ENCODE measurements at regions not wholly inside any gene's neighbourhood (a gene's known extent, or its start where the extent isn't known, plus 50 kb on each side); places are given as distances from the start of the nearest gene placed in this dataset.
A peak's percentile ranks its signal among the peaks of the same experiment; 100 is the strongest.

DNA sequence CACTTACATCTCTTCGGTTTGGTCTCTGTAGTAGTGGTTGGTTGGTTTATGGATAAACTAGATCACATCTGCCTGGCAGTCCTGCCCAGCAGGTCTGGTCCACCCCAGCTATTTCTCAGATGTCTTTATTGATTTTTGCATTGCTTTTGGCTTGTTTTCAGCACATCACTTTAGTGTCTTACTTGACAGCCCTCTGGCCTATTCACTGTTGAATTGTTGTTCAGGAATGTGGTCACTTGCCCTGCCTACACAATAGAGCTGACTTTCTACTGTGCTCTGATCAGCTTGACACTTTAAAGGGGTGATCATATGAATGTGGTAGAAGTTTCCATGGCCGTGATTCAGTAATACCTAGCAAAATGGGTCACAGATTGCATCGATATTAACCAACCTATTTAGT lies 719.2 kb upstream of the LRRN3 start:
- Histone ChIP-seq H3K36me3 (ENCODE audit: control insufficient read depth, insufficient read depth, low read length) (no peaks in the 10 kb centered on the region), H3K27me3 (ENCODE audit: control insufficient read depth, insufficient read depth, low read length) (no peaks in the 10 kb centered on the region), H3K4me3 (ENCODE audit: low read depth, low read length) (no peak overlapping the region)
- no peak for DNase-seq (ENCODE audit: low read depth)
- TF ChIP-seq, protein P1, sequence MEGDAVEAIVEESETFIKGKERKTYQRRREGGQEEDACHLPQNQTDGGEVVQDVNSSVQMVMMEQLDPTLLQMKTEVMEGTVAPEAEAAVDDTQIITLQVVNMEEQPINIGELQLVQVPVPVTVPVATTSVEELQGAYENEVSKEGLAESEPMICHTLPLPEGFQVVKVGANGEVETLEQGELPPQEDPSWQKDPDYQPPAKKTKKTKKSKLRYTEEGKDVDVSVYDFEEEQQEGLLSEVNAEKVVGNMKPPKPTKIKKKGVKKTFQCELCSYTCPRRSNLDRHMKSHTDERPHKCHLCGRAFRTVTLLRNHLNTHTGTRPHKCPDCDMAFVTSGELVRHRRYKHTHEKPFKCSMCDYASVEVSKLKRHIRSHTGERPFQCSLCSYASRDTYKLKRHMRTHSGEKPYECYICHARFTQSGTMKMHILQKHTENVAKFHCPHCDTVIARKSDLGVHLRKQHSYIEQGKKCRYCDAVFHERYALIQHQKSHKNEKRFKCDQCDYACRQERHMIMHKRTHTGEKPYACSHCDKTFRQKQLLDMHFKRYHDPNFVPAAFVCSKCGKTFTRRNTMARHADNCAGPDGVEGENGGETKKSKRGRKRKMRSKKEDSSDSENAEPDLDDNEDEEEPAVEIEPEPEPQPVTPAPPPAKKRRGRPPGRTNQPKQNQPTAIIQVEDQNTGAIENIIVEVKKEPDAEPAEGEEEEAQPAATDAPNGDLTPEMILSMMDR (IDR thresholded peaks at IDR 0.05; ENCODE audit: insufficient read depth, low read length, poor library complexity, severe bottlenecking): no peak

DNA sequence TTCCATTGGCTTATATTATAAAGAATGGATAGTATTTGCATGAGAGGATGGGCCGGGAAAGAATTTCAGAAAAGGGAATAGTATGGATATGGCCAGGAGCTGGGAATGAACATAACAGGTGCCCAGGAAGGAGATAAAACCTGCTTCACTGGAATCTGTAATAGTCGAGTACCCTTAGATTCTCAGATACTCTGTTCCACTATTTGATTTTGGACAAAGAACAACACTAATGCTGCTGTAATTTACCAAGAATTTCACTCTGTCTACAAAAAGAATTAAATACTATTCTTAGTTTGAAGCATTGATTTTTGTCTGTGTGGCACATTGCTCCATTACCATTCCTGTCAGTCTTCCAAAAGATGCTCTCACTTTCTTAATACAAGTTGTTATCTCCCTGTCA lies 718.2 kb upstream of the LRRN3 start:
- TF ChIP-seq, protein P1 (IDR thresholded peaks at IDR 0.05; ENCODE audit: insufficient read depth, low read length, poor library complexity, severe bottlenecking): no peak
- H3K27me3 ChIP-seq (ENCODE audit: control insufficient read depth, insufficient read depth, low read length): no peaks in the 10 kb centered on the region
- H3K4me3 ChIP-seq (ENCODE audit: low read depth, low read length): no peak overlapping the region
- DNase-seq (ENCODE audit: low read depth): no peak
- no peaks in the 10 kb centered on the region for H3K36me3 ChIP-seq (ENCODE audit: control insufficient read depth, insufficient read depth, low read length)

DNA sequence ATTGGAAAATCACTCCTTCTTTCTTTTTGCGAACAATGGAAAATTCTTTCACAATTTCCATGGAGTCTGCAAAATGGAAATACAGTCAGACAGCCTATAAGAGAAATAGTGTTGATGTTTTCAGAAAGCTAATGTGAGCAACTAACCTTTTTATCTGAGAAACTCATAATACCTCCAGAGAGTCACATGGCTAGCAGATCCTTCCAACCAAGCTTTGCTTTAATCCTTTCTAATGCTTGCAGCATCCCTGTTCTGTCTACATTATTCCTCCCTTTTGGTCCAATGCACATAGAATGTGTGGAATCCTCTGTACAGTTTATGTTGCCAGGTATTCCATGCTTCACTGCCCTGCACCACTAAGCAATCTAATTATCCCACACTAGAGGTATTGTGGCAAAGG lies 717.5 kb upstream of the LRRN3 start:
- Histone ChIP-seq H3K27me3 (ENCODE audit: control insufficient read depth, insufficient read depth, low read length) (no peaks in the 10 kb centered on the region), H3K4me3 (ENCODE audit: low read depth, low read length) (no peak overlapping the region), H3K36me3 (ENCODE audit: control insufficient read depth, insufficient read depth, low read length) (no peaks in the 10 kb centered on the region)
- DNase-seq (ENCODE audit: low read depth): peak; percentile 77
- TF ChIP-seq, protein P1 (IDR thresholded peaks at IDR 0.05; ENCODE audit: insufficient read depth, low read length, poor library complexity, severe bottlenecking): no peak

DNA sequence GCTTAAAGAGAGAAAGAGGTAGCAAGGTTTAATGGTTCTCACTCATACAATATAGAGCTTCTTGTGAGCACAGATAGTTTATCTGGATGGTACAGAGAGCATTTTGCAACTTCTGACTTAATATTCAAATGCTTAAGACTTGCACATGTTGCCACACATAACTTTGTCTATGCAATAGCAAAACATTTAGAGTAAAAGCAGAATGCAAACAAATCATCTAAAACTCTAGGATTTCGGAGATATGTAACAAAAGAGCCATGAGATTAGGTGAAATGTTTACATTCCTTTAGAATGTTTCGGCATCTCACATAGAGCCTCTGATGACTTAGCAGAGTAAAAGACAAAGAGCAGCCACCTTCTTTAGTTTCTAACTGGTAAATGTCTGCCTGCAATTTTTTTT lies 717.1 kb upstream of the LRRN3 start:
- TF ChIP-seq, protein P1 (IDR thresholded peaks at IDR 0.05; ENCODE audit: insufficient read depth, low read length, poor library complexity, severe bottlenecking): no peak
- DNase-seq (ENCODE audit: low read depth): no peak
- Histone ChIP-seq H3K27me3 (ENCODE audit: control insufficient read depth, insufficient read depth, low read length) (no peaks in the 10 kb centered on the region), H3K4me3 (ENCODE audit: low read depth, low read length) (no peak overlapping the region), H3K36me3 (ENCODE audit: control insufficient read depth, insufficient read depth, low read length) (no peaks in the 10 kb centered on the region)

DNA sequence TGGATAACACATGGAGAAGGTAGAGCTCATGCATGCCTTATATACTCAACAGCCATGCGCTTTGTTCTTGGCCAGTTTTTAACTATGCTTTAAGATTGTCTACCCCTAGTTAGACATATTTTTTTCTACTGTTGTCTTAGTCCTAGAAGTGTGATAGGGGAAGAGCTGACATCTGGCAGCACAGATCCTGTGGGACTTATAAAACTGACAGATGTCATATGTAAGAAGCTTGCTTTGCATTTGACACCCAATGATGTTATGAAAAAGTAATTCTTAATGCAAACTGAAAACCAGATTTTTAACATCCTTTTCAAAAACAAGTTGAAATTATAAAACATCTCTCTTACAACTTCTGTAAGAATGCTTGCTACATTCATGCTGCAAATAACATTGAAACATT lies 715.9 kb upstream of the LRRN3 start:
- TF ChIP-seq, protein P1 (IDR thresholded peaks at IDR 0.05; ENCODE audit: insufficient read depth, low read length, poor library complexity, severe bottlenecking): no peak
- no peaks in the 10 kb centered on the region for H3K36me3 ChIP-seq (ENCODE audit: control insufficient read depth, insufficient read depth, low read length)
- DNase-seq (ENCODE audit: low read depth): no peak
- H3K27me3 ChIP-seq (ENCODE audit: control insufficient read depth, insufficient read depth, low read length): no peaks in the 10 kb centered on the region
- H3K4me3 ChIP-seq (ENCODE audit: low read depth, low read length): no peak overlapping the region

DNA sequence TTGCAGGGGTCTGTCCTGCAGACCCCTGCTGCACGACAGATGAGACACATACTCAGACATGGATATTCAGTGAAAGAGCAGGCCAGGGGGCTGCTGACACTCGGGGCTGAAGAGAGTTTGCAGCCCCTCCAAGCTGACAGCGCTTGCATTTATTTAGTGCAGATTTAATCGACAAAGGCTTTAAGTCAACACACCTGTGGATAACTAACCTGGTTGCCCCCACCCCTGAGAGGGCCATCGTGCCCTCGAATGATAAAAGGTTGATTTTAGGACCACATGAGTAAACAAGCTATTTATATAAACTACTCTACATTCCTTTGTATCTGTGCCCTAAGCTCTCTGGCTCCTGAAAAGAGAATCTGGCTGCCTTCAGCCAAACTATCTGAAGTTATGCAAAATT lies 708.2 kb upstream of the LRRN3 start:
- DNase-seq (ENCODE audit: low read depth): no peak
- Histone ChIP-seq H3K4me3 (ENCODE audit: low read depth, low read length) (no peak overlapping the region), H3K36me3 (ENCODE audit: control insufficient read depth, insufficient read depth, low read length) (no peaks in the 10 kb centered on the region), H3K27me3 (ENCODE audit: control insufficient read depth, insufficient read depth, low read length) (no peaks in the 10 kb centered on the region)
- TF ChIP-seq, protein P1 (IDR thresholded peaks at IDR 0.05; ENCODE audit: insufficient read depth, low read length, poor library complexity, severe bottlenecking): no peak
